Stromal cell of bone marrow (primary cell): ENCODE measurements at regions not wholly inside any gene's neighbourhood (a gene's known extent, or its start where the extent isn't known, plus 50 kb on each side); places are given as distances from the start of the nearest gene placed in this dataset.

Experiments used
- DNase-seq: peaks from one replicate; pipeline ENCODE4 v3.0.0-alpha.2; 2012; ENCODE audit warnings: low read depth

GRCh38 chr1:50292276-50292675, 131.0 kb downstream of the DMRTA2 start:
- no peak for DNase-seq

DNA sequence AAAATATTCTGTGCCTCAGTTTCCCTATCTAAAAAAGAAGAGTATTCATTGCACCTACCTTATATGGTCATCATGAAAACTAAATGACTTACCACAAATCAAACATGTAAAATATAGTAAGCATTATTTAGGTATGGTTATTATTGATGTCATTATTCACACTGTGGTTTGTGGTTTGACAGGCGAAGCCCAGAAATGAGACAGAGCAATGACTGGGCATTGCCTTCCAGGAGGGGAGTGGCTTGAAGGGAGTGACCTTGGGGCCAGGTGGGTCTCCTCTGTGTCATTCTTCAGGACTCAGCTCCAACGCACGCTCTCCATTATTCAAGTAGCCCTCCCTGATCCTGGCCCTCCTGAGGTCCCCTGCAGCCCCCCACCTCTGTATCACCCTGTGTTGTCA, 133.7 kb downstream of the DMRTA2 start:
- DNase-seq: no peak

DNA sequence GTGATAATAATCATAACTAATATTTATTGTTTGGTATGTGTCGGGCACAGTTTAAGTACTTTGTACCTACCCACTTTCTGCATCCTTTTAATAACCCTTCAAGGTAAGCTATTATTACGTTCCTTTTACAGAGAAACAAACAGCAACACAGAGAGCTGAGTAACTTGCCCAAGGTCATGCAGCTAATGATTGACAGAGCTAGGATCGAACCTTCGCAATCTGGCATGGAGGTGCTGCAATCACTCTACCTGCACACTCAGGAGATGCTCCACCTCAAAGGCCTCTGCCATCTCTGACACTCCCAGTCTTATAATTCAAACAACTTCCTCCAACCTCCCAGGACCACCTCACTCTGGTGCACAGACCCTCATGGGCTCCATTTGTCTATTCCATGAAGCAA, 137.2 kb downstream of the DMRTA2 start:
- DNase-seq: no peak

DNA sequence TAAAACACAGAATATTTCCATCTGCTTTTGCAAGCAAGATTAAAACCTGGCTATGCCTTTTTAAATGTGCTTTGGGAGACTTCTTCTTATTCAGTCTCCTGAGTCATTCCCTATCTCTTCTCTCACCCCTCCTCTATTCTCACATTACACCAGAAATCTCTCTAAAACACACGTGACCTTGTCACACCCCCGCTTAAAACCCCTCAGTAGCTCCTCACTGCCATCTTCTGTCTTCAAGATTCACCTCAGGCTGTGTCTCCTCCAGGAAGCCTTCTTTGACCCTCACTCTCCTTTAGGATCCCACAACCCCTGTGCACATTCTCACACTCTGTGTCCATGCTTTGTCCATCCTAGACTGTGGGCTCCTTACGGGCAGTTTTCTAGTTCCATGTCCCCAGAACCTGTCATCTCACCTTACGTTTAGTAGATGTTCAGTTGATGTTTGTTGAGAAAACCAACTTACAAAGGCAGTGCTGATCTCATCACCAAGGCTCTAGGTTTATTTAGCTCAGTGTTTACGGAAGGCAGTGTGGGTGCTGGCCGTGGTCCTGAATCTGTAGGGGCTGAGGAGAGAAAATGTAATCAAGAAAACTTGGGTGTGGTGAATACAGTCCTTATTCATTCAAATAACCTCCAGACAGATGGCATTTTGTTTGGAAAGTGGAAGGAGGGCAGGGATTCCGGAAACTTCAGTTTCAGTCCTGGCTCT, 143.5 kb downstream of the DMRTA2 start:
- DNase-seq: no peak

- no peak for DNase-seq
These were observed 144.3 kb downstream of the DMRTA2 start for GRCh38 chr1:50278961-50279360.

- no peak for DNase-seq
These were observed 144.8 kb downstream of the DMRTA2 start for GRCh38 chr1:50278410-50278809.

DNA sequence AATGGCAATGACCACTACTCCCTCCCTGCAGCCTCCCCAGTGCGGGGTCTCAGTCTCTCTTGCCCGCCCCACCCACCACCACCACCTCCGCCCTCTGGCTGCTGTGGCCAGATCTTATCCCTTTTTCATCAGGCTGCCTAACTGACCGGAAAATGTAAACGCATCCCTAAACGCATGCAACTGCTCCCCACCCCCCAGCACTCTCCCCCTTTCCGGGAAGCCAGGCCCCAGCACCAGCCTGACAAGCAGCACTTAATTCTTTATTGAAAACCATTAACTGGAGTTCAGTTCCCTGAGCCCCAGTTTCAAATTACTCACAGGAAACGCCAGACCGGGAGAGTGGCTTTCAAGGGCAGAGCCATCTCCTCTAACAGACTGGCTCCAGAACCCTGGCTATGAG, 147.7 kb downstream of the DMRTA2 start:
- DNase-seq: no peak

- no peak for DNase-seq
These were observed 150.3 kb downstream of the DMRTA2 start for GRCh38 chr1:50272912-50273311.

- no peak for DNase-seq
These were observed 151.2 kb downstream of the DMRTA2 start for GRCh38 chr1:50271968-50272578.

DNA sequence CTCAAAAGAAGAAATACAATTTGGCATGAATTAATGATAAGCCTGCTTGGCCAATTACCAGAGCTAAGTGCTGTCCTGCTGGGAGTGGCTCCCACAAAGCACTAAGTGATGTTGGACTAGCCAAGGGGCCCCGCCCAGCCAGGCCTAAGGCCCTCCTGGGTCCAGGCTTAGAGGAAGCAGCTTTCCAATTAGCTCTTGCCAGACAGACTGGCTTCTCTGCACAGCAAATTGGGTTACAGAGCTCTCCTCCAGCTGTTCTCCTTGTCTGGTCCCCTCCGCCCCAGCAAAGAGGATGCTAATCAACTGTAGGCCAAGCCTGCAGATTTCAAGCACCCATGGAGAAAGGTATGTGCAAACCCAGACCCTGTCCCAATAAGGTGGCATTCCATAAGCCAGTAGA, 151.9 kb downstream of the DMRTA2 start:
- DNase-seq: no peak

GRCh38 chr1:50270926-50271325, 152.3 kb downstream of the DMRTA2 start:
- DNase-seq: no peak

DNA sequence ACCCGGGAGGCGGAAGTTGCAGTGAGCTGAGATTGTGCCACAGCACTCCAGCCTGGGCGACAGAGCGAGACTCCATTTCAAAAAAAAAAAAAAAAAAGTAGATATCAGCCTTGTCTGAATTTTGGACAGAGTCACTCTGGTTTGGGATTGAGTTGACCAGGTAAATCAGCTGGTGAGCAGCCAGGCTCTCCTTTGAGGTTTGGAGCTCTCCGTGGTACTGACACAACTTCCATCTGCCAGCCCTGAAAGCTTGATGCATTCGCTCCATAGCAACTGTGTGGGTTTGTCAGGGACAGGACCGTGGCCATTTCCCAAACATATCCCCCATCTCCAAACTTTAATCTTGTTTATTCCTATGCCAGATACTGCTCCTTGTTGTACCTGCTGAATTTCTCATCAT, 155.2 kb downstream of the DMRTA2 start:
- no peak for DNase-seq

GRCh38 chr1:50266509-50266908, 156.7 kb downstream of the DMRTA2 start:
- DNase-seq: peak; percentile 7

GRCh38 chr1:50265790-50266314, 157.1 kb downstream of the ELAVL4 start:
- no peak for DNase-seq

DNA sequence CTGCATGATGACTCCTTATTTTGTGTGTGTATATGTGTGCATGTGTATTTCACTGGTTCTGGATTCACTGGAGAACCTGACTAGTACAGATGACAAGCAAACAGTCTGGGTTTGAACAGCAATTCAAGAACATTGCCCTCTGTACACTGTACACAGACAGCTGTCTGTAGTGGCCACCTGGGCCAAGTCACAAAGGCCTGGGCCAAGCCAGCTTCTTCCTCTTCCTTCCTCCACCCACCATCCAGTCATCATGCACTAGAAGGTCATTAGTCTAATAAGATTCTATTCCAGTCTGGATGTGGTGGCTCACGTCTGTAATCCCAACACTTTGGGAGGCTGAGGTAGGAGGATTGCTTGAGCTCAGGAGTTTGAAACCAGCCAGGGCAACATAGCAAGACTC, 155.9 kb downstream of the ELAVL4 start:
- no peak for DNase-seq

DNA sequence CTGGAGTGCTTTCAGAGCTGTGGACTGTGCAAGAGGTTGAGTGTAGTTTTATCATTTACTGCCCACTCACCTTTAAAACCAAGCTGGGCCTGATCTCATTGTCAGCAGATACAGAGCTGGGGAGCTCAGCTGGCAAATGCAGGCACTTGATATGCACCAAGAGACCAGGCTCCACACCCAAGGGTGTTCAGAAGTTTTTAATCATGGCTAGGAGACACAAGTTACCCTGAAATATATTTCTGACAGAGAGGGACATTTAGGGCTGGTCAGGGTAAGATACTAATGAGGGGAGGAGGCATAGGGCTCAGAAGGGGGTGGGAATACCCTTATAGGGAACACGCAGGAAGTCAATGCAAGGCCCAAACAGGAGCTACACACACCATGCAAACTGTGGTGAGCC, 153.7 kb downstream of the ELAVL4 start:
- DNase-seq: no peak

DNA sequence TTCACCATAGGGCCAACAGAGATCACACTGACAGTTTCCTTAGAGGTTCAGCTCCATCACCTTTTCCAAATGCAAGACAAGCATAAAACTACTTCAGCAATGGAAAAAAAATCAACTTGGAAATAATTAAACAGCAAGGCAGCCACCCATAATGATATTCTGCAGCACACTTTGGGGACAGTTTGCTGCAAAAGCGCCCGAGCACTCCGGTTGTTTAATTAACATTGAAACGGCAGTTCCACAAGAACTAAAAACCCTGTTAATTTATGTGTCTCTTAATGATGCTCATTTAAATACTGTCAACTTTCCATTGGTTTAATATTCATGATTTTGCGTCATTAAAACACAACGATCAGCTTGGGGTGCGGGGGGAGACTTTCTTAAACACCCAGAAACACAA, 153.2 kb downstream of the ELAVL4 start:
- no peak for DNase-seq

DNA sequence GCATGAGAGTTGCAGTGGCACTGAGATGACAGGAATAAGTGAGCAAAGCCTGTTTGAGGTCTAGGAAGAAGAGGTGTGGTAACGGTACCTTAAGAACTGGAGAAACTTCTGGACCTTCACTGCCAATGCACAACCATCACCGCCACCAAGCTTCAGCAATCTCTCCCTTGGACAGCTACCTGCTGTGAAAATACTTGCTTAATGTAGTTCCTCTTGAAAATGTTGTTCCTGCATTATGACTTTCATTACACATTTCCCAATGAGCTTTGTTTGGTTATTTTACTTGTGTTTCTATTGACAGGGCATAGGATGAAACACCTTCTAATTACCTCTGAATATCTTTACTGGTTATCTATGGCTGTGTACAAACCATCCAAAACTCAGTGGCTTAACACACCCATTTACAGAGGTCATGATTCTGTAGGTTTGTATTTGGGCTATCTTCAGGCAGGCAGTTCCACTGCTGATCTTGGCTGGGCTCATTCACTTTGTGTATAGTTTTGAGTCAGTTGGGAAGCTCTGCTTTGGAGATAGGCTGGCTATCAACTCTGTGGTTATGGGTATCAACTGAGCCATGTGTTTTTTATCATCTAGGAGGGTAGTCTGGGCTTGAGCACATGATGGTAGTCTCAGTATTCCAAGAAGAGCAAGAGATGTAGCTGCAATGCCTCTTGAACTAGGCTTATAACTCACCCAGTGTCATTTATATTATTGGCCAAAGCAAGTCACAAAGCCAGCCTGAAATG, 149.4 kb downstream of the ELAVL4 start:
- no peak for DNase-seq

DNA sequence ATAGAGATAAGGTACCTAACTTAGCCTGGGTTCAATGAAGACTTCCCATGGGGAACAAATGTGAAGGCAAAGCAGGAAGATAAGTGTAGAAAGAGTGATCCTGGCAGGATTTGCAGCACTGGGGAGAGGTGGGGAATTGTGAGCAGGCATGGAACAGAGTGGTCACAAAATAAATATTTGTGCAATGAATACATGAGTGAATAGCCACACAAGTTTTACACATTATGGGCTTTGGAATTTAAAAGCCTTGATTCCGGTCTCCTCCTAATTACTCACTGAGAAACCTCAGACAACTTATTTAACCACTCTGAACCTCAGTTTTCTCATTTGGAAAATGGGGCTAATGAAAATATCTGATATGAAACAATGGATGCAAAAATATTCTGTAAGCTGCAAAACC, 148.3 kb downstream of the ELAVL4 start:
- no peak for DNase-seq
